Endothelial cell of umbilical vein (primary cell): ENCODE measurements at regions not wholly inside any gene's neighbourhood (a gene's known extent, or its start where the extent isn't known, plus 50 kb on each side); places are given as distances from the start of the nearest gene placed in this dataset.

Experiments
- GATA2 ChIP-seq: IDR thresholded peaks from 2 replicates; pipeline ENCODE4 v1.7.0; 2011; ENCODE audit warnings: low read depth, mild to moderate bottlenecking, moderate library complexity, mixed read lengths, low read length; ENCODE audit not compliant: insufficient read length, insufficient read depth
- POLR2A ChIP-seq: IDR thresholded peaks from 2 replicates; pipeline ENCODE4 v1.6.1; 2012; ENCODE audit warnings: low read depth, mild to moderate bottlenecking, control low read depth, low read length
- TF ChIP-seq, protein P1 (sequence below), 2 donors: IDR thresholded peaks; 1 replicate in 1 of 2; 2 replicates in 1 of 2; pipeline ENCODE4 v1.5.1; 2011; ENCODE audit warnings: low read length in 2 of 2, mild to moderate bottlenecking in 2 of 2, moderate library complexity in 2 of 2, control low read depth in 1 of 2, inconsistent platforms in 1 of 2, low read depth in 1 of 2; ENCODE audit not compliant: insufficient read depth in 1 of 2; ENCODE audit errors: extremely low read depth in 1 of 2

GRCh38 chr14:44730860-44731259, 223.8 kb upstream of the FSCB start:
- TF ChIP-seq, protein P1, sequence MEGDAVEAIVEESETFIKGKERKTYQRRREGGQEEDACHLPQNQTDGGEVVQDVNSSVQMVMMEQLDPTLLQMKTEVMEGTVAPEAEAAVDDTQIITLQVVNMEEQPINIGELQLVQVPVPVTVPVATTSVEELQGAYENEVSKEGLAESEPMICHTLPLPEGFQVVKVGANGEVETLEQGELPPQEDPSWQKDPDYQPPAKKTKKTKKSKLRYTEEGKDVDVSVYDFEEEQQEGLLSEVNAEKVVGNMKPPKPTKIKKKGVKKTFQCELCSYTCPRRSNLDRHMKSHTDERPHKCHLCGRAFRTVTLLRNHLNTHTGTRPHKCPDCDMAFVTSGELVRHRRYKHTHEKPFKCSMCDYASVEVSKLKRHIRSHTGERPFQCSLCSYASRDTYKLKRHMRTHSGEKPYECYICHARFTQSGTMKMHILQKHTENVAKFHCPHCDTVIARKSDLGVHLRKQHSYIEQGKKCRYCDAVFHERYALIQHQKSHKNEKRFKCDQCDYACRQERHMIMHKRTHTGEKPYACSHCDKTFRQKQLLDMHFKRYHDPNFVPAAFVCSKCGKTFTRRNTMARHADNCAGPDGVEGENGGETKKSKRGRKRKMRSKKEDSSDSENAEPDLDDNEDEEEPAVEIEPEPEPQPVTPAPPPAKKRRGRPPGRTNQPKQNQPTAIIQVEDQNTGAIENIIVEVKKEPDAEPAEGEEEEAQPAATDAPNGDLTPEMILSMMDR (IDR thresholded peaks at IDR 0.05; ENCODE audit: extremely low read depth in 1 of 2, insufficient read depth in 1 of 2, low read depth in 1 of 2, low read length in 2 of 2): no peak
- no peak for TF ChIP-seq POLR2A
- TF ChIP-seq GATA2: no peak
